ENCODE measurements at regions not wholly inside any gene's neighbourhood (a gene's known extent, or its start where the extent isn't known, plus 50 kb on each side); places are given as distances from the start of the nearest gene placed in this dataset.

- TF ChIP-seq CTCF (IDR thresholded peaks at IDR 0.05; ENCODE audit: low read length) (no peak), EZH2 (optimal IDR thresholded peaks at IDR 0.05; ENCODE audit: low read depth, low read length) (no peak), EZH2phosphoT487 (IDR thresholded peaks at IDR 0.05; ENCODE audit: low read length) (no peak)
These were observed 139.4 kb upstream of the TSC22D2 start for GRCh38 chr3:150268426-150269391.
